Fibroblast of villous mesenchyme (primary cell): ENCODE measurements at regions not wholly inside any gene's neighbourhood (a gene's known extent, or its start where the extent isn't known, plus 50 kb on each side); places are given as distances from the start of the nearest gene placed in this dataset.

Experiments used
- DNase-seq: peaks from one replicate; pipeline ENCODE4 v3.0.0-alpha.2; 2010; ENCODE audit warnings: low read depth
- H3K4me3 ChIP-seq: 2 replicates; pipeline ENCODE4 v1.5.1; 2011; ENCODE audit warnings: low read depth, mild to moderate bottlenecking, low read length
- TF ChIP-seq, protein P1 (sequence below): IDR thresholded peaks from 2 replicates; pipeline ENCODE4 v1.5.1; 2012; ENCODE audit warnings: low read depth, mild to moderate bottlenecking, low read length; ENCODE audit not compliant: insufficient read depth

- H3K4me3 ChIP-seq = no peak overlapping the region
- no peak for DNase-seq
- TF ChIP-seq, protein P1, sequence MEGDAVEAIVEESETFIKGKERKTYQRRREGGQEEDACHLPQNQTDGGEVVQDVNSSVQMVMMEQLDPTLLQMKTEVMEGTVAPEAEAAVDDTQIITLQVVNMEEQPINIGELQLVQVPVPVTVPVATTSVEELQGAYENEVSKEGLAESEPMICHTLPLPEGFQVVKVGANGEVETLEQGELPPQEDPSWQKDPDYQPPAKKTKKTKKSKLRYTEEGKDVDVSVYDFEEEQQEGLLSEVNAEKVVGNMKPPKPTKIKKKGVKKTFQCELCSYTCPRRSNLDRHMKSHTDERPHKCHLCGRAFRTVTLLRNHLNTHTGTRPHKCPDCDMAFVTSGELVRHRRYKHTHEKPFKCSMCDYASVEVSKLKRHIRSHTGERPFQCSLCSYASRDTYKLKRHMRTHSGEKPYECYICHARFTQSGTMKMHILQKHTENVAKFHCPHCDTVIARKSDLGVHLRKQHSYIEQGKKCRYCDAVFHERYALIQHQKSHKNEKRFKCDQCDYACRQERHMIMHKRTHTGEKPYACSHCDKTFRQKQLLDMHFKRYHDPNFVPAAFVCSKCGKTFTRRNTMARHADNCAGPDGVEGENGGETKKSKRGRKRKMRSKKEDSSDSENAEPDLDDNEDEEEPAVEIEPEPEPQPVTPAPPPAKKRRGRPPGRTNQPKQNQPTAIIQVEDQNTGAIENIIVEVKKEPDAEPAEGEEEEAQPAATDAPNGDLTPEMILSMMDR = no peak
Observed at GRCh38 chr1:187283984-187284383, 455.2 kb downstream of the PLA2G4A start.

GRCh38 chr1:187294421-187295201 lies 465.9 kb downstream of the PLA2G4A start:
- TF ChIP-seq, protein P1 = no peak
- DNase-seq = no peak
- no peak overlapping the region for H3K4me3 ChIP-seq

DNA sequence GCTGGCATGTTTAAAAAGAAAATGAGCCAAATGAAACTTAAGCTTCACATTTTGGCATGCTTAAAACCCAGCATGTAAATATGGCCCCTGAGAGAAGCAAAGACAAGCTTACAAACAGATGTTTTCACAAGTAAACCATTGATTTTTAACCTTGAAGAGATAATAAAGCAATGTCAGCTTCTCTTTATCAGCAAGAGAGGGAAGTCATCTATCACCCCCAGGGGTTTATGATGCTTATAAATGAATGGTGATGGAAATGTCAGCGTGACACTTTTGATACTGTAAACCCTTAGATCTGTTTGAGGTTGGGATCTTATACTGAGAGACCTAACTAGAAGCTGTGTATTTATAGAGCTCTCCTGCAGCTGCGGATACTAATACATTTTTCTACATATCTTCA lies 471.3 kb downstream of the PLA2G4A start:
- TF ChIP-seq, protein P1 = no peak
- H3K4me3 ChIP-seq = no peak overlapping the region
- DNase-seq = no peak

- TF ChIP-seq, protein P1 = no peak
- H3K4me3 ChIP-seq = no peak overlapping the region
- no peak for DNase-seq
Observed at GRCh38 chr1:187306710-187307415, 478.1 kb downstream of the PLA2G4A start.

GRCh38 chr1:187310038-187310631 lies 481.4 kb downstream of the PLA2G4A start:
- no peak for DNase-seq
- no peak overlapping the region for H3K4me3 ChIP-seq
- TF ChIP-seq, protein P1 = no peak

DNA sequence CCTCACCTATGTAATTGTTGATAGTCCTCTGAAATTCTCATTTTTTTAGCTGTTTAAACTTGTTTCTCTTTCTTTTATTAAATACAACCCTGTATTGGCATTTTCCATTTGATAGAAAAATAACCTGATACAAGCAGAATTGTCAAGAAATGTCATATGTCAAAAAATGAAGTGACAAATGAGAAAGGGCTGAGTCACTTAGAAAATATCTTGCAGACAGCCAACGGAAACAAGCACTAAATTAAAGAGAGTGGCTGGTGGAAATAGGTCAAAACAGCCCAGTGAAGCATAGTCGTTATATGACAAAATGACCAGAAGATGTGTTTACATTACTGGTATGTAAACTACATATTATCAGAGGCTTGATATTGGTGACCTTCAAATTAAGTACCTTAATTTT lies 484.4 kb downstream of the PLA2G4A start:
- TF ChIP-seq, protein P1 = no peak
- no peak for DNase-seq
- no peak overlapping the region for H3K4me3 ChIP-seq
